SU-DHL-6 (cell line): ENCODE measurements at regions not wholly inside any gene's neighbourhood (a gene's known extent, or its start where the extent isn't known, plus 50 kb on each side); places are given as distances from the start of the nearest gene placed in this dataset.

Experiments used
- H2AFZ ChIP-seq: fragments of 200-600 bp; sonication (generic); 2 replicates; pipeline ENCODE4 v1.6.1; 2014; ENCODE audit warnings: low read depth, mild to moderate bottlenecking, moderate library complexity, mixed read lengths, antibody characterized with exemption, low read length; ENCODE audit not compliant: severe bottlenecking
- H3F3A ChIP-seq: fragments of 200-600 bp; shearing (Covaris generic); 2 replicates; pipeline ENCODE4 v1.6.0; 2016; ENCODE audit warnings: antibody characterized with exemption, mild to moderate bottlenecking; ENCODE audit not compliant: insufficient read depth
- H3K27ac ChIP-seq: fragments of 200-600 bp; sonication (generic); 2 replicates; pipeline ENCODE4 v1.5.1; 2016; ENCODE audit warnings: low read depth, mild to moderate bottlenecking, low read length, moderate library complexity, mixed read lengths
- H3K27me3 ChIP-seq: fragments of 200-600 bp; sonication (generic), shearing (Covaris generic); 2 replicates; pipeline ENCODE4 v1.6.0; 2014; ENCODE audit warnings: mild to moderate bottlenecking, low read length
- H3K36me3 ChIP-seq: fragments of 200-600 bp; sonication (generic); 2 replicates; pipeline ENCODE4 v1.6.1; 2014; ENCODE audit warnings: mild to moderate bottlenecking, low read length, mixed read lengths
- H3K4me2 ChIP-seq: fragments of 300-600, 200-600 bp; shearing (Covaris generic), sonication (generic); 2 replicates; pipeline ENCODE4 v1.6.0; 2014; ENCODE audit warnings: low read length, low read depth, mild to moderate bottlenecking; ENCODE audit not compliant: poor library complexity, severe bottlenecking
- H3K4me3 ChIP-seq: fragments of 200-600 bp; sonication (generic); 2 replicates; pipeline ENCODE4 v1.5.1; 2014; ENCODE audit warnings: antibody characterized with exemption, low read length, mild to moderate bottlenecking, mixed read lengths; ENCODE audit not compliant: insufficient read depth, poor library complexity, severe bottlenecking
- H3K79me2 ChIP-seq: fragments of 200-600 bp; sonication (generic); 2 replicates; pipeline ENCODE4 v1.6.1; 2014; ENCODE audit warnings: mild to moderate bottlenecking, low read length, moderate library complexity; ENCODE audit not compliant: insufficient read depth
- H3K9ac ChIP-seq: fragments of 200-600 bp; sonication (generic); 2 replicates; pipeline ENCODE4 v1.7.0; 2014; ENCODE audit warnings: mild to moderate bottlenecking, low read length
- H3K9me2 ChIP-seq: fragments of 200-600 bp; sonication (generic); replicated peaks from 2 replicates; pipeline ENCODE4 v1.6.1; 2014; ENCODE audit warnings: low read length; ENCODE audit not compliant: insufficient read depth
- H3K9me3 ChIP-seq: fragments of 200-600 bp; sonication (generic); 2 replicates; pipeline ENCODE4 v1.6.1; 2014; ENCODE audit warnings: low read length, mixed read lengths; ENCODE audit not compliant: insufficient read depth
- H4K20me1 ChIP-seq: fragments of 200-600 bp; sonication (generic); 2 replicates; pipeline ENCODE4 v1.6.1; 2014; ENCODE audit warnings: low read depth, mild to moderate bottlenecking, antibody characterized with exemption, low read length, moderate library complexity, mixed read lengths
- EZH2phosphoT487 ChIP-seq: fragments of 200-600 bp; sonication (generic), shearing (Covaris generic); conservative IDR thresholded peaks from 2 replicates; pipeline ENCODE4 v1.6.1; 2018; ENCODE audit warnings: mild to moderate bottlenecking, antibody characterized with exemption, low read length, moderate library complexity, mixed read lengths
- TF ChIP-seq, protein P1 (sequence below): fragments of 200-600 bp; sonication (generic); IDR thresholded peaks from one replicate; pipeline ENCODE4 v1.5.1; 2017; ENCODE audit warnings: antibody characterized with exemption, mild to moderate bottlenecking, low read length, moderate library complexity; ENCODE audit not compliant: insufficient read depth, poor library complexity, severe bottlenecking

DNA sequence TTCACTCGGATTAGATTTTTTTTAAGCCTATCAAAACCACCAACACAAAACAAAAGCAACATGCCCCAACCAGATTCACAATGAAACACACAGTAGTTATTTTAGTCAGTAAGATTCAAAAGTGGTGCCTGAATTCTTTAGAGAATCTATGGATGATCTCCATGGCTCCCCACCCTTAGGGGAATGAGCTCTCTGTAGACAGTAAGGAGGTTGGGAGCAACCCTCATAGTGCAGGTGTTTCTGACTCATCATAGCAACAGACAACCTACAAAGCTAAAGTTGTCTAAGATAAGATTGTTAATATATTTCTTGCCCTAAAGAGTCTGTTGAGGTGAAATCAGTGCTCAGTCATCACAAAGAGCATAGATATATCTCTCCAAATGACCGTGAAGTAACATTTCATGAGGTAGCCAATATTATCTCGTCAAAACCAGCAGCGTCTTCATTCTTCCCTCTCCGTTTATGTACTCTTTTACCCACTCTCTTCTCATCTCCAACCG lies 78.3 kb downstream of the ADAMTS1 start:
- Histone ChIP-seq H3K36me3 (no peaks in the 10 kb centered on the region), H3K9ac (no peak overlapping the region), H4K20me1 (no peaks in the 10 kb centered on the region), H3K4me2 (no peak overlapping the region), H3F3A (no peaks in the 10 kb centered on the region), H3K27me3 (no peaks in the 10 kb centered on the region), H3K27ac (no peak overlapping the region), H3K9me3 (no peaks in the 10 kb centered on the region), H3K79me2 (no peaks in the 10 kb centered on the region), H3K4me3 (no peak overlapping the region), H3K9me2 (no peaks in the 10 kb centered on the region), H2AFZ (no peak overlapping the region)
- no peak for TF ChIP-seq EZH2phosphoT487
- TF ChIP-seq, protein P1, sequence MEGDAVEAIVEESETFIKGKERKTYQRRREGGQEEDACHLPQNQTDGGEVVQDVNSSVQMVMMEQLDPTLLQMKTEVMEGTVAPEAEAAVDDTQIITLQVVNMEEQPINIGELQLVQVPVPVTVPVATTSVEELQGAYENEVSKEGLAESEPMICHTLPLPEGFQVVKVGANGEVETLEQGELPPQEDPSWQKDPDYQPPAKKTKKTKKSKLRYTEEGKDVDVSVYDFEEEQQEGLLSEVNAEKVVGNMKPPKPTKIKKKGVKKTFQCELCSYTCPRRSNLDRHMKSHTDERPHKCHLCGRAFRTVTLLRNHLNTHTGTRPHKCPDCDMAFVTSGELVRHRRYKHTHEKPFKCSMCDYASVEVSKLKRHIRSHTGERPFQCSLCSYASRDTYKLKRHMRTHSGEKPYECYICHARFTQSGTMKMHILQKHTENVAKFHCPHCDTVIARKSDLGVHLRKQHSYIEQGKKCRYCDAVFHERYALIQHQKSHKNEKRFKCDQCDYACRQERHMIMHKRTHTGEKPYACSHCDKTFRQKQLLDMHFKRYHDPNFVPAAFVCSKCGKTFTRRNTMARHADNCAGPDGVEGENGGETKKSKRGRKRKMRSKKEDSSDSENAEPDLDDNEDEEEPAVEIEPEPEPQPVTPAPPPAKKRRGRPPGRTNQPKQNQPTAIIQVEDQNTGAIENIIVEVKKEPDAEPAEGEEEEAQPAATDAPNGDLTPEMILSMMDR, result no peak

- Histone ChIP-seq H3F3A (no peaks in the 10 kb centered on the region), H3K4me3 (no peak overlapping the region), H3K9ac (no peak overlapping the region), H3K27ac (no peak overlapping the region), H3K79me2 (no peaks in the 10 kb centered on the region), H3K36me3 (no peaks in the 10 kb centered on the region), H3K27me3 (no peaks in the 10 kb centered on the region), H3K9me2 (no peaks in the 10 kb centered on the region), H2AFZ (no peak overlapping the region), H3K9me3 (no peaks in the 10 kb centered on the region), H4K20me1 (no peaks in the 10 kb centered on the region), H3K4me2 (no peak overlapping the region)
- no peak for TF ChIP-seq EZH2phosphoT487
- TF ChIP-seq, protein P1, result no peak
Measured at GRCh38 chr21:26761174-26761915, 83.9 kb downstream of the ADAMTS1 start.

DNA sequence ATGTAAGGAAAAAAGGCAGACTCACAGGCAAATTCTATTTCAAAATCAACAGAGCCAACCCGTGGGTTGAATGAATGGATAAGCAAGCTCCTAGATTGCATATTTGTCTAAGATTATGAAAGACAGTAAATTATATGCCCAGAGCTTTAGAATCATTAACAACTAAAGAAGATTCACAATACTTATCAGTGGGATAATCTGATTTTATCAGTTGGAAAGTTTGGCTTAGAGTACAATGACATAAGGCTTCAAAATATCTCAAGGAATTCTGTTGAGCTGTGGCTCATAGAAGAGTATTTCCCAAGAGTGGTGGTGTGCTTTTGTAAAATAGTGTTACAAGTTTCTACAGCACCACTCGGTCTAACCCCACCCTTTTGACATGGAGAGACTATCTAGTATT lies 85.5 kb downstream of the ADAMTS1 start:
- no peak overlapping the region for H3K27ac ChIP-seq
- no peaks in the 10 kb centered on the region for H3K36me3 ChIP-seq

More for the DNA sequence above, 85.5 kb downstream of the ADAMTS1 start:
- Histone ChIP-seq H3K9ac (no peak overlapping the region), H4K20me1 (no peaks in the 10 kb centered on the region), H3K9me3 (no peaks in the 10 kb centered on the region), H3K79me2 (no peaks in the 10 kb centered on the region), H3K4me2 (no peak overlapping the region), H3K9me2 (no peaks in the 10 kb centered on the region), H3K4me3 (no peak overlapping the region), H3F3A (no peaks in the 10 kb centered on the region), H2AFZ (no peak overlapping the region), H3K27me3 (no peaks in the 10 kb centered on the region)
- no peak for TF ChIP-seq EZH2phosphoT487
- TF ChIP-seq, protein P1, result no peak
